ENCODE measurements at regions not wholly inside any gene's neighbourhood (a gene's known extent, or its start where the extent isn't known, plus 50 kb on each side); places are given as distances from the start of the nearest gene placed in this dataset.

- TF ChIP-seq, protein P1, sequence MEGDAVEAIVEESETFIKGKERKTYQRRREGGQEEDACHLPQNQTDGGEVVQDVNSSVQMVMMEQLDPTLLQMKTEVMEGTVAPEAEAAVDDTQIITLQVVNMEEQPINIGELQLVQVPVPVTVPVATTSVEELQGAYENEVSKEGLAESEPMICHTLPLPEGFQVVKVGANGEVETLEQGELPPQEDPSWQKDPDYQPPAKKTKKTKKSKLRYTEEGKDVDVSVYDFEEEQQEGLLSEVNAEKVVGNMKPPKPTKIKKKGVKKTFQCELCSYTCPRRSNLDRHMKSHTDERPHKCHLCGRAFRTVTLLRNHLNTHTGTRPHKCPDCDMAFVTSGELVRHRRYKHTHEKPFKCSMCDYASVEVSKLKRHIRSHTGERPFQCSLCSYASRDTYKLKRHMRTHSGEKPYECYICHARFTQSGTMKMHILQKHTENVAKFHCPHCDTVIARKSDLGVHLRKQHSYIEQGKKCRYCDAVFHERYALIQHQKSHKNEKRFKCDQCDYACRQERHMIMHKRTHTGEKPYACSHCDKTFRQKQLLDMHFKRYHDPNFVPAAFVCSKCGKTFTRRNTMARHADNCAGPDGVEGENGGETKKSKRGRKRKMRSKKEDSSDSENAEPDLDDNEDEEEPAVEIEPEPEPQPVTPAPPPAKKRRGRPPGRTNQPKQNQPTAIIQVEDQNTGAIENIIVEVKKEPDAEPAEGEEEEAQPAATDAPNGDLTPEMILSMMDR (IDR thresholded peaks at IDR 0.05; ENCODE audit: low read depth, low read length) = no peak
- TF ChIP-seq EZH2phosphoT487 (IDR thresholded peaks at IDR 0.05; ENCODE audit: low read depth) = no peak
Measured at GRCh38 chr17:53090770-53091169, 732.0 kb upstream of the KIF2B start.
